ENCODE measurements at regions not wholly inside any gene's neighbourhood (a gene's known extent, or its start where the extent isn't known, plus 50 kb on each side); places are given as distances from the start of the nearest gene placed in this dataset.

DNA sequence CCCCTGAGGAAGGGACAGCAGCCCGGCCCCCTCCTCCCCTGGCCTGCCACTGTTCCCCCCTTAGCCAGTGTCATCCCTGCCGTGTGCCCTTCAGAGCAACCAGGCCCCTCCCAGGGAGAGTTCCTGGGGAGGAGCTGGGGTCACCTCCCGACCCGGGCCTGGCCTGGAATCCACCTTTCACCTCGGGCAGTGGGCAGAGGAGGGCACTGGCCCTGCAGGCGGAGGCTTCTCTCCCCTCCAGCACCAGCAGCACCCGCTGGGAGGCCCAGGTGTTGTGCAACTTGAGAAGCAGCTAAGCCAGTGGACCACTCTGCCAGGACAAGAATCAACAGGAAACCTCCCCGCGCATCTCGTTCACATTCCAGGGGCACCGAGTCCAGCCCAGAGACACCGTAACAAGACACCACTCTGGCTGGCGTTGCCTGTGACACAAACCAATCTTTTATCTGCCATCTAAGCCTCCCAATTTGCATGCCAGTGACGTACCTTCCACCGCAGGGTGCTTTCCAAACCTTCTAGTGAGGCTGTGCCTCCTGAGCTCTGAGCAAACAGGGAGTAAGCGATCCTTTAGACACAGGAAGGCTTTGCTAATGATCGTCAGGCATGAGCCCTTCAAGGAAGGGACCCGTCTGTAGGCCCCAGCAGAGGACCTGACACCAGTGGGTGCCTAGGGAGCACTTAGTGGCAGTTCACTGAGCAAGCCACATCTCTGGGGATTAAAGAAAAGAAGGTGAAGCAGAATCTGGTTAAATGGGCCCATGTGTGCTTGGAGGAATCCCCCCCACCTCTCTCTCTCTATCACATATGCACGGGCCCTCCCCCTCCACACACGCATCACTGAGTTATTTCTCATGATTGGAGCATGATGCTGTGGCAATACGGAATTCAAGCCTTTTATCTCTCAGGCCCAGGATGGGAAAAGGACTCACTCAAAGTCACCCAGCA, 98.9 kb upstream of the TLE3 start:
- TF ChIP-seq ZNF274 (IDR thresholded peaks at IDR 0.05; ENCODE audit: low read depth, low read length) (no peak), YY1 (IDR thresholded peaks at IDR 0.05; ENCODE audit: insufficient read depth, insufficient read length) (no peak)

Measured in NT2/D1 (cell line).